PC-3 (cell line): ENCODE measurements at regions not wholly inside any gene's neighbourhood (a gene's known extent, or its start where the extent isn't known, plus 50 kb on each side); places are given as distances from the start of the nearest gene placed in this dataset.
"Not testable (repeated sequence)": the region's sequence is repeated elsewhere in the genome, so short reads cannot be mapped to it uniquely, and the experiment has no call there.

ENCODE experiments used
- ATAC-seq: fragments of 200-7000 bp; cut with Tn5 transposase; 2 replicates; pipeline ENCODE4 v1.9.1; 2020; ENCODE audit warnings: mild to moderate bottlenecking, moderate library complexity
- BruUV-seq: library from RNA; stranded (reverse); fragments of 400-500 nt; replicated peaks from 2 replicates; lab custom pipeline; 2021; lab: Mats Ljungman, UMichigan
- CTCF ChIA-PET: fragments of 300-600 bp; sonication (Branson Sonifier 250); formaldehyde crosslinking; loops from one replicate; lab custom pipeline; 2022; ENCODE audit warnings: antibody characterized with exemption; lab: Charles Lee
- POLR2A ChIA-PET: fragments of 300-600 bp; sonication (Branson Sonifier 250); formaldehyde crosslinking; loops from one replicate; lab custom pipeline; 2022; ENCODE audit warnings: antibody characterized with exemption; ENCODE audit not compliant: unreplicated experiment; lab: Charles Lee
- DNase-seq: peaks from one replicate; pipeline ENCODE4 v3.0.0-alpha.2; 2015
- H2AFZ ChIP-seq: fragments of 300-600 bp; sonication (generic); 2 replicates; pipeline ENCODE4 v1.6.0; 2016; ENCODE audit warnings: antibody characterized with exemption, low read length
- H3F3A ChIP-seq: fragments of 300-600 bp; sonication (generic); one replicate; pipeline ENCODE4 v1.6.0; 2017; ENCODE audit warnings: antibody characterized with exemption, low read length, control low read depth, mild to moderate bottlenecking; ENCODE audit not compliant: unreplicated experiment
- H3K27ac ChIP-seq: fragments of 300-600 bp; sonication (generic); 2 replicates; pipeline ENCODE4 v1.5.1; 2016; ENCODE audit warnings: mild to moderate bottlenecking, low read length
- H3K27me3 ChIP-seq: fragments of 300-600 bp; sonication (generic); 2 replicates; pipeline ENCODE4 v1.6.1; 2016; ENCODE audit warnings: low read length, mixed read lengths
- H3K36me3 ChIP-seq: fragments of 300-600 bp; sonication (generic); 2 replicates; pipeline ENCODE4 v1.6.1; 2016; ENCODE audit warnings: low read depth, mixed run types, low read length, mixed read lengths
- H3K4me1 ChIP-seq: fragments of 300-600 bp; sonication (generic); 2 replicates; pipeline ENCODE4 v1.5.1; 2016; ENCODE audit warnings: low read length; ENCODE audit not compliant: insufficient read depth
- H3K4me2 ChIP-seq: fragments of 300-600 bp; sonication (generic); 2 replicates; pipeline ENCODE4 v1.6.0; 2016; ENCODE audit warnings: low read length
- H3K4me3 ChIP-seq: fragments of 300-600 bp; sonication (generic); 2 replicates; pipeline ENCODE4 v1.5.1; 2016; ENCODE audit warnings: mild to moderate bottlenecking, low read length, mixed read lengths
- H3K79me2 ChIP-seq: fragments of 300-600 bp; sonication (generic); 2 replicates; pipeline ENCODE4 v1.6.1; 2017; ENCODE audit warnings: low read length, mixed read lengths
- H3K9ac ChIP-seq: fragments of 300-600 bp; sonication (generic); 2 replicates; pipeline ENCODE4 v1.6.0; 2016; ENCODE audit warnings: mild to moderate bottlenecking, low read length
- H3K9me2 ChIP-seq: fragments of 300-600 bp; sonication (generic); replicated peaks from 2 replicates; pipeline ENCODE4 v1.6.1; 2016; ENCODE audit warnings: mixed run types, low read length, mixed read lengths
- H3K9me3 ChIP-seq: fragments of 300-600 bp; sonication (generic); 2 replicates; pipeline ENCODE4 v1.6.1; 2016; ENCODE audit warnings: low read length, mixed read lengths
- H4K20me1 ChIP-seq: fragments of 300-600 bp; sonication (generic); 2 replicates; pipeline ENCODE4 v1.6.1; 2016; ENCODE audit warnings: low read length, mixed read lengths
- CTCF ChIP-seq: fragments of 300-600 bp; sonication (generic); conservative IDR thresholded peaks from 2 replicates; pipeline ENCODE4 v1.5.1; 2017; ENCODE audit warnings: antibody characterized with exemption, low read depth, mild to moderate bottlenecking, low read length
- EZH2 ChIP-seq: fragments of 300-600 bp; sonication (generic); IDR thresholded peaks from one replicate; pipeline ENCODE4 v1.6.1; 2017; ENCODE audit warnings: antibody characterized with exemption, mild to moderate bottlenecking, low read length; ENCODE audit not compliant: unreplicated experiment
- EZH2phosphoT487 ChIP-seq: fragments of 300-600 bp; sonication (generic); IDR thresholded peaks from 2 replicates; pipeline ENCODE4 v1.6.1; 2018; ENCODE audit warnings: mild to moderate bottlenecking, antibody characterized with exemption, low read length, borderline replicate concordance
- intact Hi-C: fragments of 100-400 bp; cut with micrococcal nuclease; formaldehyde crosslinking; loops from 2 replicates; pipeline ENCODE4 v1.9.0; 2023

GRCh38 chr7:10455936-10456335, 517.7 kb upstream of the PHF14 start:
- Histone ChIP-seq H3F3A (no peaks in the 10 kb centered on the region), H2AFZ (no peak overlapping the region), H3K4me1 (no peaks in the 10 kb centered on the region), H3K4me2 (no peak overlapping the region), H3K27me3 (no peaks in the 10 kb centered on the region), H4K20me1 (no peaks in the 10 kb centered on the region), H3K27ac (no peak overlapping the region), H3K9ac (no peak overlapping the region), H3K4me3 (no peak overlapping the region), H3K36me3 (no peaks in the 10 kb centered on the region), H3K79me2 (no peaks in the 10 kb centered on the region), H3K9me3 (peaks cover 3% of the 10 kb centered on the region), H3K9me2 (no peaks in the 10 kb centered on the region)
- DNase-seq (no peak), ATAC-seq (no peak)
- ChIA-PET CTCF (no interaction called here), POLR2A (no interaction called here)
- intact Hi-C loops = no loop called here
- BruUV-seq = no TSS peak
- TF ChIP-seq EZH2 (no peak), CTCF (no peak), EZH2phosphoT487 (no peak)

GRCh38 chr7:10460474-10460873, 513.2 kb upstream of the PHF14 start:
- Histone ChIP-seq H2AFZ (no peak overlapping the region), H3K4me2 (no peak overlapping the region), H3K79me2 (no peaks in the 10 kb centered on the region), H4K20me1 (no peaks in the 10 kb centered on the region), H3K9me2 (no peaks in the 10 kb centered on the region), H3K27me3 (no peaks in the 10 kb centered on the region), H3K36me3 (no peaks in the 10 kb centered on the region), H3F3A (no peaks in the 10 kb centered on the region), H3K4me3 (no peak overlapping the region), H3K27ac (no peak overlapping the region), H3K9ac (no peak overlapping the region), H3K4me1 (no peaks in the 10 kb centered on the region), H3K9me3 (peaks cover 3% of the 10 kb centered on the region)
- no peak for ATAC-seq
- ChIA-PET POLR2A (no interaction called here), CTCF (no interaction called here)
- DNase-seq = no peak
- no TSS peak for BruUV-seq
- intact Hi-C loops = no loop called here
- TF ChIP-seq EZH2 = no peak
- no peak for TF ChIP-seq EZH2phosphoT487
- no peak for TF ChIP-seq CTCF

DNA sequence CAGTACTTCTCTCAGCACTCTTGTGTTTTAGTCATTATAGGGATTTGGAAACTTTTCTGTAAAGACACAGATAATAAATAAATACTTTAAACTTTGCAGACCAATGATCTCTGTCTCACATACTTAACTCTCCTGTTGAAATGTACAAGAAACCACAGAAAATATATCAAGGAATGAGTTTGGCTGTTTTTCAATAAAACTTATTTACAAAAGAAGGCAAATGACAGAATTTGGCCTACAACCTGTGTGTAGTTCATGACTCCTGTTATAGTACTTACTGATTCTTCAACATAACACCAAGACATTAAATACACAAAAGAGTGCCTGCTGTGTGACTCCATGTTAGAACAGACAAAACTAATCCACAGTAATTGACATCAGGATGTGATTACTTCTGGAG, 510.0 kb upstream of the PHF14 start:
- Histone ChIP-seq H3K27ac (no peak overlapping the region), H2AFZ (no peak overlapping the region), H3K9me2 (no peaks in the 10 kb centered on the region), H3K27me3 (no peaks in the 10 kb centered on the region), H3F3A (no peaks in the 10 kb centered on the region), H4K20me1 (no peaks in the 10 kb centered on the region), H3K79me2 (no peaks in the 10 kb centered on the region), H3K9ac (no peak overlapping the region), H3K4me3 (no peak overlapping the region), H3K36me3 (no peaks in the 10 kb centered on the region), H3K4me1 (no peaks in the 10 kb centered on the region), H3K4me2 (no peak overlapping the region), H3K9me3 (no peaks in the 10 kb centered on the region)
- intact Hi-C loops = no loop called here
- TF ChIP-seq EZH2phosphoT487 (no peak), EZH2 (no peak), CTCF (no peak)
- ChIA-PET POLR2A (no interaction called here), CTCF (no interaction called here)
- DNase-seq (no peak), ATAC-seq (no peak)
- no TSS peak for BruUV-seq

DNA sequence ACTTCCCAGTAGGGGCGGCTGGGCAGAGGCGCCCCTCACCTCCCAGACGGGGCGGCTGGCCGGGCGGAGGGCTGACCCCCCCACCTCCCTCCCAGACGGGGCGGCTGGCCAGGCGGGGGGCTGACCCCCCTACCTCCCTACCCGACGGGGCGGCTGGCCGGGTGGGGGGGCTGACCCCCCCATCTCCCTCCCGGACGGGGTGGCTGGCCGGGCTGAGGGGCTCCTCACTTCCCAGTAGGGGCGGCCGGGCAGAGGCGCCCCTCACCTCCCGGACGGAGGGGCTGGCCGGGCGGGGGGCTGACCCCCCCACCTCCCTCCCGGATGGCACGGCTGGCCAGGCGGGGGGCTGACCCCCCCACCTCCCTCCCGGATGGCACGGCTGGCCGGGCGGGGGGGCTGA, 508.1 kb upstream of the PHF14 start:
- H3K27me3 ChIP-seq, H3K9me3 ChIP-seq, H3K9me2 ChIP-seq, H3K9ac ChIP-seq, H3K27ac ChIP-seq, H4K20me1 ChIP-seq, H3K4me1 ChIP-seq, H3K79me2 ChIP-seq, H2AFZ ChIP-seq, CTCF ChIA-PET, ATAC-seq, H3K4me2 ChIP-seq, POLR2A ChIA-PET, H3K4me3 ChIP-seq, H3F3A ChIP-seq, BruUV-seq, intact Hi-C loops, H3K36me3 ChIP-seq, DNase-seq: not testable (repeated sequence)
